Vagina (tissue), 2 donors: ENCODE measurements at regions not wholly inside any gene's neighbourhood (a gene's known extent, or its start where the extent isn't known, plus 50 kb on each side); places are given as distances from the start of the nearest gene placed in this dataset.

Experiments
- DNase-seq, 2 donors: peaks; one replicate each; pipeline ENCODE4 v3.0.0-alpha.2; 2017; ENCODE audit errors: extremely low spot score in 2 of 2
- H3K27ac ChIP-seq: fragments of 200-600 bp; sonication (generic); one replicate; pipeline ENCODE4 v1.5.1; 2019
- H3K27me3 ChIP-seq: fragments of 200-600 bp; sonication (generic); one replicate; pipeline ENCODE4 v1.5.1; 2019
- H3K36me3 ChIP-seq, 2 donors: fragments of 200-600 bp; sonication (generic); one replicate each; pipeline ENCODE4 v1.5.1; 2017 to 2019
- H3K4me1 ChIP-seq: fragments of 200-600 bp; sonication (generic); one replicate; pipeline ENCODE4 v1.5.1; 2019
- H3K4me3 ChIP-seq, 2 donors: fragments of 200-600 bp; sonication (generic); 1 replicate in 1 of 2; 2 replicates in 1 of 2; pipeline ENCODE4 v1.5.1; 2016 to 2019
- H3K9me3 ChIP-seq: fragments of 200-600 bp; sonication (generic); one replicate; pipeline ENCODE4 v1.5.1; 2019
- CTCF ChIP-seq, 3 experiments: fragments of 450-650 bp in 2 of 3; fragments of 200-600 bp in 1 of 3; sonication (generic) in 1 of 3; IDR thresholded peaks; one replicate each; pipeline ENCODE4 v1.5.1; 2017 to 2019; ENCODE audit warnings: antibody characterized with exemption in 3 of 3, mild to moderate bottlenecking in 2 of 3, moderate library complexity in 2 of 3
- POLR2A ChIP-seq, 2 donors: fragments of 450-650 bp; IDR thresholded peaks; one replicate each; pipeline ENCODE4 v1.6.1; 2017; ENCODE audit warnings: antibody characterized with exemption in 2 of 2, mild to moderate bottlenecking in 2 of 2, moderate library complexity in 2 of 2
- POLR2AphosphoS5 ChIP-seq, 2 donors: sonication (generic); formaldehyde crosslinking; IDR thresholded peaks; one replicate each; pipeline ENCODE4 v1.9.0; 2017; ENCODE audit warnings: antibody characterized with exemption in 2 of 2, mild to moderate bottlenecking in 2 of 2, low read depth in 1 of 2; ENCODE audit not compliant: insufficient read depth in 1 of 2
- intact Hi-C: fragments of 100-400 bp; cut with DNase I; formaldehyde crosslinking; loops from one replicate; pipeline ENCODE4 v1.15.1; 2023

- intact Hi-C loops = loop anchor here (2.0 kb wide), 1 partner anchor 38 kb away; no protein-coding TSS in a partner anchor
- Histone ChIP-seq H3K27ac (no peak overlapping the region), H3K27me3 (no peaks in the 10 kb centered on the region), H3K9me3 (no peaks in the 10 kb centered on the region), H3K36me3 (no peaks in the 10 kb centered on the region), H3K4me3 (no peak overlapping the region), H3K4me1 (peaks cover 21% of the 10 kb centered on the region)
- no peak for DNase-seq
- no peak for TF ChIP-seq CTCF (IDR thresholded peaks at IDR 0.05)
- TF ChIP-seq POLR2A (IDR thresholded peaks at IDR 0.05) = no peak
- no peak for TF ChIP-seq POLR2AphosphoS5 (IDR thresholded peaks at IDR 0.05; ENCODE audit: insufficient read depth in 1 of 2, low read depth in 1 of 2)
Observed at GRCh38 chr21:35332841-35333426, 283.8 kb upstream of the RUNX1 start.

- H3K27ac ChIP-seq = no peak overlapping the region
- no peak for DNase-seq
Observed at GRCh38 chr21:35329940-35330660, 281.0 kb upstream of the RUNX1 start.

GRCh38 chr21:35328856-35329455, 279.9 kb upstream of the RUNX1 start:
- Histone ChIP-seq H3K9me3 (no peaks in the 10 kb centered on the region), H3K27ac (no peak overlapping the region), H3K27me3 (no peaks in the 10 kb centered on the region), H3K4me1 (peaks cover 34% of the 10 kb centered on the region), H3K4me3 (no peak overlapping the region), H3K36me3 (no peaks in the 10 kb centered on the region)
- TF ChIP-seq POLR2A (IDR thresholded peaks at IDR 0.05) = no peak
- no peak for TF ChIP-seq POLR2AphosphoS5 (IDR thresholded peaks at IDR 0.05; ENCODE audit: insufficient read depth in 1 of 2, low read depth in 1 of 2)
- no peak for TF ChIP-seq CTCF (IDR thresholded peaks at IDR 0.05)
- DNase-seq = peak in 1 of 2 donors; percentile 64
- intact Hi-C loops = no loop called here

More at GRCh38 chr21:35329940-35330660, 281.0 kb upstream of the RUNX1 start:
- TF ChIP-seq POLR2A (IDR thresholded peaks at IDR 0.05) (no peak), POLR2AphosphoS5 (IDR thresholded peaks at IDR 0.05; ENCODE audit: insufficient read depth in 1 of 2, low read depth in 1 of 2) (no peak), CTCF (IDR thresholded peaks at IDR 0.05) (no peak)
- H3K36me3 ChIP-seq = no peaks in the 10 kb centered on the region
- intact Hi-C loops = no loop called here
- no peaks in the 10 kb centered on the region for H3K9me3 ChIP-seq
- H3K4me1 ChIP-seq = peaks cover 23% of the 10 kb centered on the region
- no peak overlapping the region for H3K4me3 ChIP-seq
- no peaks in the 10 kb centered on the region for H3K27me3 ChIP-seq

- Histone ChIP-seq H3K27me3 (no peaks in the 10 kb centered on the region), H3K36me3 (no peaks in the 10 kb centered on the region), H3K4me1 (peaks cover 42% of the 10 kb centered on the region), H3K27ac (no peak overlapping the region), H3K4me3 (no peak overlapping the region), H3K9me3 (no peaks in the 10 kb centered on the region)
- TF ChIP-seq CTCF (IDR thresholded peaks at IDR 0.05) = no peak
- TF ChIP-seq POLR2A (IDR thresholded peaks at IDR 0.05) = no peak
- no peak for TF ChIP-seq POLR2AphosphoS5 (IDR thresholded peaks at IDR 0.05; ENCODE audit: insufficient read depth in 1 of 2, low read depth in 1 of 2)
- intact Hi-C loops = no loop called here
- no peak for DNase-seq
Observed at GRCh38 chr21:35326677-35327076, 277.6 kb upstream of the RUNX1 start.

- Histone ChIP-seq H3K4me1 (peaks cover 41% of the 10 kb centered on the region), H3K9me3 (no peaks in the 10 kb centered on the region), H3K27ac (no peak overlapping the region), H3K36me3 (no peaks in the 10 kb centered on the region), H3K4me3 (no peak overlapping the region), H3K27me3 (no peaks in the 10 kb centered on the region)
- intact Hi-C loops = no loop called here
- no peak for DNase-seq
- TF ChIP-seq POLR2A (IDR thresholded peaks at IDR 0.05) (no peak), POLR2AphosphoS5 (IDR thresholded peaks at IDR 0.05; ENCODE audit: insufficient read depth in 1 of 2, low read depth in 1 of 2) (no peak), CTCF (IDR thresholded peaks at IDR 0.05) (no peak)
Observed at GRCh38 chr21:35325953-35326352, 276.9 kb upstream of the RUNX1 start.
